Transverse colon (tissue), 4 donors: ENCODE measurements at regions not wholly inside any gene's neighbourhood (a gene's known extent, or its start where the extent isn't known, plus 50 kb on each side); places are given as distances from the start of the nearest gene placed in this dataset.

Experiments used
- EP300 ChIP-seq: sonication (generic); formaldehyde crosslinking; IDR thresholded peaks from one replicate; pipeline ENCODE4 v1.6.1; 2017; ENCODE audit warnings: antibody characterized with exemption, low read depth
- POLR2A ChIP-seq: fragments of 450-650 bp; IDR thresholded peaks from one replicate; pipeline ENCODE4 v1.6.1; 2016; ENCODE audit warnings: antibody characterized with exemption, mild to moderate bottlenecking, moderate library complexity
- POLR2AphosphoS5 ChIP-seq, 3 donors: sonication (generic); formaldehyde crosslinking; IDR thresholded peaks; one replicate each; pipeline ENCODE4 v1.6.1; 2016; ENCODE audit warnings: antibody characterized with exemption in 3 of 3
- TF ChIP-seq, protein P1 (sequence below), 5 experiments: fragments of 200-600 bp in 3 of 5; fragments of 450-650 bp in 2 of 5; sonication (generic) in 3 of 5; IDR thresholded peaks; 1 replicate in 2 of 5; 2 replicates in 3 of 5; pipeline ENCODE4 v1.5.1; 2016 to 2017; ENCODE audit warnings: antibody characterized with exemption in 5 of 5, inconsistent platforms in 3 of 5, mild to moderate bottlenecking in 2 of 5, moderate library complexity in 1 of 5

DNA sequence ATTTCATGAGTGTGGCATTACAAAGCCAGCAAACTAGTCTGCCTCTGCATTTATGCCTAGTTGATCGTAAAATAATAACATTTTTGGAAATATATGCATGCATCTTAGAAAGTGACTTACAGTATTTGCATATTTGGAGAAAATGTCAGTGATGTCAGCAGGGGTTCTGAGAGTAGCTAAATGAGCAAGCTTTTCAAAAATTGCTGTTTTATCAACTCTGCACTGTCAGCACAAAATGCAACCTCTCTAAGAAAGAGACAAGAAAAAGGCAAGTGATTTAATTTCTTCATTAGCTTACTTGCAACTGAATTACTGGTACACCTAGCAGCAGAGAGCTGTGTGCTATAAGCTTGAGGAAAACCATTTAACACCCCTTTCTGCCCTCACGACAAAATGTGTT lies 632.5 kb upstream of the MMS22L start:
- TF ChIP-seq EP300, result no peak
- TF ChIP-seq POLR2AphosphoS5 (IDR thresholded peaks at IDR 0.05), result no peak
- TF ChIP-seq, protein P1, sequence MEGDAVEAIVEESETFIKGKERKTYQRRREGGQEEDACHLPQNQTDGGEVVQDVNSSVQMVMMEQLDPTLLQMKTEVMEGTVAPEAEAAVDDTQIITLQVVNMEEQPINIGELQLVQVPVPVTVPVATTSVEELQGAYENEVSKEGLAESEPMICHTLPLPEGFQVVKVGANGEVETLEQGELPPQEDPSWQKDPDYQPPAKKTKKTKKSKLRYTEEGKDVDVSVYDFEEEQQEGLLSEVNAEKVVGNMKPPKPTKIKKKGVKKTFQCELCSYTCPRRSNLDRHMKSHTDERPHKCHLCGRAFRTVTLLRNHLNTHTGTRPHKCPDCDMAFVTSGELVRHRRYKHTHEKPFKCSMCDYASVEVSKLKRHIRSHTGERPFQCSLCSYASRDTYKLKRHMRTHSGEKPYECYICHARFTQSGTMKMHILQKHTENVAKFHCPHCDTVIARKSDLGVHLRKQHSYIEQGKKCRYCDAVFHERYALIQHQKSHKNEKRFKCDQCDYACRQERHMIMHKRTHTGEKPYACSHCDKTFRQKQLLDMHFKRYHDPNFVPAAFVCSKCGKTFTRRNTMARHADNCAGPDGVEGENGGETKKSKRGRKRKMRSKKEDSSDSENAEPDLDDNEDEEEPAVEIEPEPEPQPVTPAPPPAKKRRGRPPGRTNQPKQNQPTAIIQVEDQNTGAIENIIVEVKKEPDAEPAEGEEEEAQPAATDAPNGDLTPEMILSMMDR (IDR thresholded peaks at IDR 0.05), result no peak
- TF ChIP-seq POLR2A, result no peak
